Mesendoderm (in vitro differentiated cells): ENCODE measurements at regions not wholly inside any gene's neighbourhood (a gene's known extent, or its start where the extent isn't known, plus 50 kb on each side); places are given as distances from the start of the nearest gene placed in this dataset.

Experiments
- DNase-seq: peaks from one replicate; pipeline ENCODE4 v3.0.0; 2013
- H2AK5ac ChIP-seq: 2 replicates; pipeline ENCODE4 v1.6.1; 2013; ENCODE audit warnings: low read length, inconsistent platforms
- H2BK120ac ChIP-seq: 2 replicates; pipeline ENCODE4 v1.6.1; 2013; ENCODE audit warnings: low read depth, mild to moderate bottlenecking, low read length, moderate library complexity, mixed read lengths
- H2BK15ac ChIP-seq: replicated peaks from 2 replicates; pipeline ENCODE4 v1.6.1; 2013; ENCODE audit warnings: low read depth, mild to moderate bottlenecking, moderate library complexity
- H2BK5ac ChIP-seq: 2 replicates; pipeline ENCODE4 v1.6.1; 2013; ENCODE audit warnings: low read length, inconsistent platforms
- H3K18ac ChIP-seq: 2 replicates; pipeline ENCODE4 v1.6.1; 2013; ENCODE audit warnings: mild to moderate bottlenecking, low read length, mixed read lengths
- H3K23ac ChIP-seq: one replicate; pipeline ENCODE4 v1.6.1; 2013; ENCODE audit warnings: low read length
- H3K27ac ChIP-seq: 2 replicates; pipeline ENCODE4 v1.5.1; 2013; ENCODE audit warnings: low read depth, mild to moderate bottlenecking, inconsistent platforms, low read length, moderate library complexity
- H3K27me3 ChIP-seq: 2 replicates; pipeline ENCODE4 v1.6.1; 2013; ENCODE audit warnings: low read length, control low read depth, mild to moderate bottlenecking, inconsistent platforms; ENCODE audit not compliant: insufficient read depth, poor library complexity
- H3K36me3 ChIP-seq: 2 replicates; pipeline ENCODE4 v1.6.1; 2013; ENCODE audit warnings: low read length, inconsistent platforms; ENCODE audit not compliant: control insufficient read depth, insufficient read depth
- H3K4ac ChIP-seq: one replicate; pipeline ENCODE4 v1.6.1; 2013; ENCODE audit warnings: low read depth, mild to moderate bottlenecking, low read length, moderate library complexity
- H3K4me1 ChIP-seq: 2 replicates; pipeline ENCODE4 v1.6.1; 2013; ENCODE audit warnings: low read depth, low read length, inconsistent platforms; ENCODE audit not compliant: control insufficient read depth
- H3K4me2 ChIP-seq: 2 replicates; pipeline ENCODE4 v1.6.1; 2013; ENCODE audit warnings: low read length
- H3K4me3 ChIP-seq: 2 replicates; pipeline ENCODE4 v1.5.1; 2013; ENCODE audit warnings: mild to moderate bottlenecking, low read length
- H3K56ac ChIP-seq: one replicate; pipeline ENCODE4 v1.6.1; 2013; ENCODE audit warnings: low read length
- H3K79me1 ChIP-seq: 2 replicates; pipeline ENCODE4 v1.6.1; 2013; ENCODE audit warnings: low read length, inconsistent platforms
- H3K79me2 ChIP-seq: 2 replicates; pipeline ENCODE4 v1.6.1; 2013; ENCODE audit warnings: mild to moderate bottlenecking, low read length; ENCODE audit not compliant: control insufficient read depth, insufficient read depth
- H3K9ac ChIP-seq: 2 replicates; pipeline ENCODE4 v1.6.1; 2013; ENCODE audit warnings: low read length, inconsistent platforms
- H4K5ac ChIP-seq: one replicate; pipeline ENCODE4 v1.6.1; 2013; ENCODE audit warnings: low read length
- H4K8ac ChIP-seq: one replicate; pipeline ENCODE4 v1.6.1; 2013; ENCODE audit warnings: low read depth, mild to moderate bottlenecking, control low read depth, low read length, moderate library complexity
- WGBS: extraction: QIAGEN DNeasy Blood & Tissue Kit; methylation state at CpG from one replicate; pipeline ENCODE4 v1.1.7; 2013; ENCODE audit warnings: low lambda C conversion rate, missing lambda C conversion rate; ENCODE audit not compliant: insufficient coverage; ENCODE audit errors: extremely low coverage; 5-methylcytosine and 5-hydroxymethylcytosine counted together

- Histone ChIP-seq H3K9ac (no peak overlapping the region), H3K56ac (no peak overlapping the region), H3K27ac (no peak overlapping the region), H3K4me3 (no peak overlapping the region), H3K4me1 (no peaks in the 10 kb centered on the region), H3K27me3 (no peaks in the 10 kb centered on the region), H3K79me2 (no peaks in the 10 kb centered on the region), H4K8ac (no peak overlapping the region), H3K4me2 (no peak overlapping the region), H3K79me1 (no peaks in the 10 kb centered on the region), H2BK15ac (no peak overlapping the region), H2AK5ac (no peak overlapping the region), H3K18ac (no peak overlapping the region), H3K4ac (no peak overlapping the region), H3K23ac (no peak overlapping the region), H3K36me3 (no peaks in the 10 kb centered on the region), H4K5ac (no peak overlapping the region), H2BK5ac (no peak overlapping the region), H2BK120ac (no peak overlapping the region)
- DNase-seq, result no peak
- no CpG with 5 or more reads among the region's 6 CpGs for WGBS
These were observed 291.2 kb downstream of the TEX29 start for GRCh38 chr13:111611651-111612050.

GRCh38 chr13:111612886-111613285 lies 292.4 kb downstream of the TEX29 start:
- H3K4me1 ChIP-seq, result no peaks in the 10 kb centered on the region
- no peak overlapping the region for H2BK120ac ChIP-seq
- H3K27me3 ChIP-seq, result no peaks in the 10 kb centered on the region
- no peak overlapping the region for H2BK5ac ChIP-seq
- no CpG with 5 or more reads among the region's 10 CpGs for WGBS
- no peak overlapping the region for H3K4ac ChIP-seq
- no peaks in the 10 kb centered on the region for H3K79me2 ChIP-seq
- H3K56ac ChIP-seq, result no peak overlapping the region
- no peak overlapping the region for H4K5ac ChIP-seq
- DNase-seq, result no peak
- no peak overlapping the region for H3K4me3 ChIP-seq
- no peak overlapping the region for H2AK5ac ChIP-seq
- no peak overlapping the region for H2BK15ac ChIP-seq
- no peaks in the 10 kb centered on the region for H3K79me1 ChIP-seq
- no peak overlapping the region for H3K27ac ChIP-seq
- no peak overlapping the region for H4K8ac ChIP-seq
- no peak overlapping the region for H3K23ac ChIP-seq
- no peaks in the 10 kb centered on the region for H3K36me3 ChIP-seq
- no peak overlapping the region for H3K4me2 ChIP-seq
- no peak overlapping the region for H3K9ac ChIP-seq
- no peak overlapping the region for H3K18ac ChIP-seq

GRCh38 chr13:111614009-111614408 lies 293.6 kb downstream of the TEX29 start:
- Histone ChIP-seq H3K18ac (no peak overlapping the region), H4K8ac (no peak overlapping the region), H3K9ac (no peak overlapping the region), H3K27ac (no peak overlapping the region), H2BK15ac (no peak overlapping the region), H3K27me3 (no peaks in the 10 kb centered on the region), H3K4me2 (no peak overlapping the region), H2AK5ac (no peak overlapping the region), H3K79me1 (no peaks in the 10 kb centered on the region), H3K4me1 (no peaks in the 10 kb centered on the region), H3K4me3 (no peak overlapping the region), H3K56ac (no peak overlapping the region), H3K23ac (no peak overlapping the region), H3K79me2 (no peaks in the 10 kb centered on the region), H3K4ac (no peak overlapping the region), H2BK5ac (no peak overlapping the region), H4K5ac (no peak overlapping the region), H3K36me3 (no peaks in the 10 kb centered on the region), H2BK120ac (no peak overlapping the region)
- no CpG with 5 or more reads among the region's 7 CpGs for WGBS
- DNase-seq, result no peak

- no peak overlapping the region for H2BK120ac ChIP-seq
- H3K4me3 ChIP-seq, result no peak overlapping the region
- no peak overlapping the region for H2AK5ac ChIP-seq
- no CpG with 5 or more reads among the region's 5 CpGs for WGBS
- H3K4ac ChIP-seq, result no peak overlapping the region
- H3K4me2 ChIP-seq, result no peak overlapping the region
- no peaks in the 10 kb centered on the region for H3K27me3 ChIP-seq
- no peak overlapping the region for H2BK5ac ChIP-seq
- no peak overlapping the region for H3K18ac ChIP-seq
- H4K8ac ChIP-seq, result no peak overlapping the region
- no peak overlapping the region for H3K9ac ChIP-seq
- H2BK15ac ChIP-seq, result no peak overlapping the region
- H3K79me2 ChIP-seq, result no peaks in the 10 kb centered on the region
- no peaks in the 10 kb centered on the region for H3K4me1 ChIP-seq
- no peak overlapping the region for H3K23ac ChIP-seq
- no peak for DNase-seq
- no peaks in the 10 kb centered on the region for H3K36me3 ChIP-seq
- H3K56ac ChIP-seq, result no peak overlapping the region
- H3K27ac ChIP-seq, result no peak overlapping the region
- no peak overlapping the region for H4K5ac ChIP-seq
- no peaks in the 10 kb centered on the region for H3K79me1 ChIP-seq
These were observed 294.2 kb downstream of the TEX29 start for GRCh38 chr13:111614613-111615012.

GRCh38 chr13:111616203-111616602 lies 295.8 kb downstream of the TEX29 start:
- Histone ChIP-seq H3K79me1 (no peaks in the 10 kb centered on the region), H3K4me1 (no peaks in the 10 kb centered on the region), H3K27ac (no peak overlapping the region), H3K79me2 (no peaks in the 10 kb centered on the region), H2BK15ac (no peak overlapping the region), H3K36me3 (no peaks in the 10 kb centered on the region), H4K8ac (no peak overlapping the region), H3K56ac (no peak overlapping the region), H3K4me2 (no peak overlapping the region), H3K9ac (no peak overlapping the region), H4K5ac (no peak overlapping the region), H3K4ac (no peak overlapping the region), H3K27me3 (no peaks in the 10 kb centered on the region), H3K23ac (no peak overlapping the region), H2AK5ac (no peak overlapping the region), H2BK5ac (no peak overlapping the region), H2BK120ac (no peak overlapping the region), H3K18ac (no peak overlapping the region), H3K4me3 (no peak overlapping the region)
- DNase-seq, result no peak
- no CpG with 5 or more reads among the region's 11 CpGs for WGBS

- no peak overlapping the region for H3K4me2 ChIP-seq
- no peak overlapping the region for H3K9ac ChIP-seq
- H2AK5ac ChIP-seq, result no peak overlapping the region
- no peak overlapping the region for H2BK15ac ChIP-seq
- no peak overlapping the region for H4K5ac ChIP-seq
- no peak overlapping the region for H3K27ac ChIP-seq
- no peak overlapping the region for H3K4me3 ChIP-seq
- H3K79me2 ChIP-seq, result no peaks in the 10 kb centered on the region
- no peak overlapping the region for H2BK5ac ChIP-seq
- no peak overlapping the region for H4K8ac ChIP-seq
- WGBS, result no CpG with 5 or more reads among the region's 6 CpGs
- no peaks in the 10 kb centered on the region for H3K27me3 ChIP-seq
- H3K4me1 ChIP-seq, result no peaks in the 10 kb centered on the region
- no peak overlapping the region for H2BK120ac ChIP-seq
- no peaks in the 10 kb centered on the region for H3K79me1 ChIP-seq
- no peak overlapping the region for H3K4ac ChIP-seq
- no peak for DNase-seq
- no peak overlapping the region for H3K18ac ChIP-seq
- H3K23ac ChIP-seq, result no peak overlapping the region
- H3K36me3 ChIP-seq, result no peaks in the 10 kb centered on the region
- no peak overlapping the region for H3K56ac ChIP-seq
These were observed 299.7 kb downstream of the TEX29 start for GRCh38 chr13:111620166-111620565.
